ENCODE measurements at regions not wholly inside any gene's neighbourhood (a gene's known extent, or its start where the extent isn't known, plus 50 kb on each side); places are given as distances from the start of the nearest gene placed in this dataset.

- no peak for ATAC-seq
Measured at GRCh38 chr2:4265936-4266335, 562.6 kb downstream of the DCDC2C start.

DNA sequence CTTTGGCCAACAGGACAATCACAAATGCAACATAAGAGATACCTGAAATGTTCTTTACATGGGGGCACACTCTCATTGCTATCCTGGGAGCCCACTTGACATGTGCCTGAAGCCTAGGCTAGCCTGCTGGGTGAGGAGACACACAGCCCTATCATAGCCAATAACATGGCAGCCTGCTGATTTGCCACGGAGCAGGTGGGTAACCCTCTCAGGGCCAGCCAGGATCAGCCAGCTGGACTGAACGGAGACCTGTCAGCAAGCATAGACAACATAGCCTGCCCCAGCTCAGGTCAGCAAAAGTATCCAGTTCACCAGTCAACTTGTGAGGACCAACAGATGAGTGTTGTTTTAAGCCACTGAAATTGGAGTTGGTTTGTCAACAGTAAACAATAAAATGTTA lies 566.5 kb downstream of the DCDC2C start:
- no peak for ATAC-seq

GRCh38 chr2:4272261-4272858 lies 569.0 kb downstream of the DCDC2C start:
- ATAC-seq, result no peak

DNA sequence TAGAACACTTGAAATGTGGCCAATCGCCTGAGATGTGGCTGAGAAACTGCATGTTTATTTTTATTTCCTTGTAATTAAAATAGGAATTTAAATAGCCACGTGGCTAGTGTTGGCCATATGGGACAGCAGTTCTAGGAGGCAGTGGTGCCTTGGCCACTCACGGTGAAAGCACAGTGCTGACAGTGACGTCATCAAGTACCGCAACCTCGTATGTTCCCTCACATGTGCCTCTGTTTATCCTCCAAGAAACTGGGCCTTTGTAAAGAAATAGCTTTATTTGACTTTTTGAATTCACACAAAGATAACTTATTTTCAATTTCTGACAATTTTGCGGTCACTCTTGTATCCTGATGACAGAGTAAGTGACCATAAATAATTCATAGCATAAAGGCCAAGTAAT lies 575.0 kb downstream of the DCDC2C start:
- ATAC-seq, result no peak

DNA sequence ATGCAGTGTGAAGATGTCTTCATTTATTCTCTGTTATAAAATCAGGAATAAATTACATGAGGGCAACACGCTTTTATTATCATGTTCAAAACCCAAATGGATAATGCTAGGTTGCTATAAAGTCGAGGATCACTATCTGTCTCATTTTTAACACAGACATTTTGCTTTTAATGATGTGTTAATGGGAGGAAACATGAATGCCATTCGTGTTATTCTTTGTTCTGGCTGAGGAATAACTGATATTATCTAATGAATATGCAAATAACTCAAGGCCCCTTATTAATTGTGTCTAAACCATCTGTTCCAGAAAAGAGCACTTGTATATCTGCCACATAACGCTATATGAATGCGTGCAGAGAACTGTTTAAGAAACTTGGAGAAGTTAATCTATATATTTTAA lies 576.1 kb downstream of the DCDC2C start:
- no peak for ATAC-seq

DNA sequence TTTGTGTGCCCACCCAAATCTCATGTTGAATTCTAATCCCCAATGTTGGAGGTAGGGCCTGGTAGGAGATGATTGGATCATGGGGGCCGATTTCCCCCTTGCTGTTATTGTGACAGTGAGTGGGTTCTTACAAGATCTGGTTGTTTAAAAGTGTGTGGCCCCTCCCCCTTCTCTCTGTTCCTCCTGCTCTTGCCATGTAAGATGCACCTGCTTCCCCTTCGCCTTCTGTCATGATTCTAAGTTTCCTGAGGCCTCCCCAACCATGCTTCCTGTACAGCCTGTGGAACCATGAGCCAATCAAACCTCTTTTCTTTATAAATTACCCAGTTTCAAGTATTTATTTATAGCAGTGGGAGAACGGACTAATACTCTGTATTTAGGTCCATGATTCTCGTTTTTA lies 588.1 kb downstream of the DCDC2C start:
- ATAC-seq, result no peak

DNA sequence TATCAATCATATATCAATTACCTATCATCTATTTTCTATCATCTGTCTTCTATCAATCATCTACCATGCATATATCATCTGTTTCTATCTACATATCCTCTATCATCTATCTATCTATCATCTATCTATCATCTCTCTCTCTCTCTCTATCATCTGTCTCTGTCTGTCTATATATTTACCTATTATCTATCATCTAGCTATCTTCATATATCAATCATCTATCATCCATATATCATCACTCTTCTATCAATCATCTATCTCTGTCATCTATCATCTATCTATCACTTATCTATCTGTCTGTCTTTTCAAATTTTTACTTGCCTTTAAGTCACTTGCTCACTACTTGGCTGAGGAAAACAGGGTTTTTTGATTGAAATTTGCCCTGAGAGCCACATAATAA lies 592.3 kb downstream of the DCDC2C start:
- no peak for ATAC-seq

GRCh38 chr2:4300616-4301015 lies 597.2 kb downstream of the DCDC2C start:
- ATAC-seq, result no peak

- no peak for ATAC-seq
Measured at GRCh38 chr2:4324531-4324930, 621.2 kb downstream of the DCDC2C start.

DNA sequence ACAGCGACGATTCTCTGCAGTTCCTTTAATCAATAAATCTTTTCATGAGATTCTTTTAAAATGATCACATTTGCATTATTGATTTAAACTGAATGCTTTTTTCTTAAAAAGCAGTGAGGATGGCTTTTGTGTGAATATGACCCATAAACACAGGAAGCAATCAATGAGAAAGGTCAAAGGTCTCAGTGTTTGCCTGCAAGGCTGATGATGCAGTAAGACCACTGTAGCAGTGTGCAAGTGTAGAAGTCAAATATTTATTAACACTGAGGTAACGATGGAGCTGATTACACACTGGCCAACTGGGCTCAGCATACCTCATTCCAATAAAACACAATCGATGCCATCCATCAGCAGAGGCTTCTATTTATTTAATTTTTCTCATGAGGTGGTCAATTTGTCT lies 633.5 kb downstream of the DCDC2C start:
- ATAC-seq, result no peak

GRCh38 chr2:4338345-4338744 lies 635.0 kb downstream of the DCDC2C start:
- ATAC-seq, result no peak

- no peak for ATAC-seq
Measured at GRCh38 chr2:4340536-4340935, 637.2 kb downstream of the DCDC2C start.

- no peak for ATAC-seq
Measured at GRCh38 chr2:4346628-4347027, 643.3 kb downstream of the DCDC2C start.

DNA sequence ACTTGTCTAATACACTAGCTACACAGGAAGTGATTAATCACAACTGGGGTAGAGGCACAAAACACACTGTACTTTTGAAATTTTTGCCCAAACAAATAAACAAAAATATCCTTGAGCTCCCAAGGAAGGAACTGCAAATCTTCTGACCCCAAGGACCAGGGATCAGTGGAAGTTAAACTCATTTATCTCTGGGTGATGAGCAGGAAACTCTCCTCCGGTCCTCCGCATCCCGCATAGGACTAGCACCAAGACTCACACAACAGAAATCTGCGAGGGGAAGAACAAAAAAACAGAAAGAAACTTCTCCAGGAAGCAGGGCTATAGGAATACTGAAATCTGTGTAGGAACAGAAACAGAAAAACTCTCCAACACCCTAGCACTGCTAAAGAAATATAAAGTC lies 650.3 kb downstream of the DCDC2C start:
- no peak for ATAC-seq

- ATAC-seq, result no peak
Measured at GRCh38 chr2:4354164-4354563, 650.8 kb downstream of the DCDC2C start.

GRCh38 chr2:4354678-4355077 lies 651.3 kb downstream of the DCDC2C start:
- ATAC-seq, result no peak

DNA sequence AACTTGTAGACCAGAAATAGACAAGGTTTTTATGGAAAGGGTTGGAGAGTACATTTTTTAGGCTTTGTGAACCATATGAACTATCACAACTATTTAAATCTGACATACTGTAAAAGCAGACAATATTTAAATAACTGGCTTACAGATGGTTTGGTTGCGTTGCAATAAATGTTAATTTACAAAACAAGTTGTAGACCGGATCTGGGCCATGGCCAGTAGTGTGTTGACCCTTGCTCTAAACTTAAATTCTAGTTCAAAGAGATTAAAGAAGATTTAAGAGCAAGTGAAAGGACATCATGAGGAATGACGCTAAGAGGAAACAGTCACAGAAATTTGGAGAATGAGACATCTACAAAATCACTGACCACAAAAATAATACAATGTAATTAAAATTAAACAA lies 652.7 kb downstream of the DCDC2C start:
- no peak for ATAC-seq

DNA sequence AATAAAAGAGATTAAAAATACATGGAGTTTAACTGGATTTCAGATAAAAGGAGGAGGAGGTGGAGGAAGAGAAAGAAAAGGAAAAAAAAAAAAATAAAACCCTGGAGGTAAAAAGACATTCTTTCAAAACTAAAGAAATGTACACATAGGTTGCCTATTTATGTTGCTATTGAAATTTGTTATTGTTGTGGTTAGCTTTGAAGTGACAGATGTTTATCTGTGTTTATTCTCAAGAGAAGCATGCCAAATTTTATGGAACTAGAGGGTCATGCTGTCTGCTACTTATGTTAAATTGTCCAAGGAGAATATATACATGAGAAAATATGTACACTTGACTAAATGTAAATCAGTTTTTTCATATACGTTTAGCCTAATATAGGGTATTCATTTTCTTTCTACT lies 653.2 kb downstream of the DCDC2C start:
- ATAC-seq, result no peak

- ATAC-seq, result no peak
Measured at GRCh38 chr2:4357121-4357520, 653.7 kb downstream of the DCDC2C start.

DNA sequence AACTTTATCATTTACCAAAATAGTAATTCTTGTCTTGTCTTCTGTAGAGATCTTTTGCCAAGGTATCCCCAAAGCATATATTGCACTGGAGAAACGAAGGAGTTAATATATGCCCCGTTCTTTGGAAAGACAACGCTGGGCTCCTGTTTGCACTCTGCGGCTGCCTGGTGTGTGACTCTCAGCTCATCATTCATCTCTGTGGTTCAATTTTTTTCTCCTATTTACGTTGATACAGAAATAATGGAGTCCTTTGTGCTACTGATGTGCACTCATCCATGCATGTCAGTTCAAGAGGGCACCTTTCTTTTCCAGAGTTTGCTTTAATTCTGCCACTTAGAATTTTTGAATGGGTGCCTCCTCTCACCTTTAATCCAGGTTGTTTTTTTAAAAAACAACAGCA lies 655.5 kb downstream of the DCDC2C start:
- ATAC-seq, result no peak

DNA sequence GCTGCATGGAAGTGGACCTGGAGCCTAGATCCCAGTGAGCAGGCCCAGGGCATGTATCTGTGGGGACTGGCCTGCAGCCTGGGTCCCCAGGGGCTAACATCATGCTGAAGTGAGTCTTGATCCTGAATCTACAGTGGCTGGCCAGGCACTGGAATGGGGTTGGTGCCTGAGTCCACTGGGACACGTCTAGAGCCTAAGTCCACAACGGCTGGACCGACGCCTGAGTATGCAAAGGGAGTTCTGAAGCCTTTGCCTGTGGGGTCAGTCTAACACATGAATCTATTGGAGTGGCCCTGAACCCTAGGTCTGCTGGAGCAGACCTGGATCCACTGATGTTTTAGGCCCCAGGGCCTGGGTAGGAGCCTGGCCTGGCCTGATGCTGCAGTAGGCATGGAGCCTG lies 665.5 kb downstream of the DCDC2C start:
- no peak for ATAC-seq

- no peak for ATAC-seq
Measured at GRCh38 chr2:4369826-4370419, 666.5 kb downstream of the DCDC2C start.

GRCh38 chr2:4370422-4371090 lies 667.2 kb downstream of the DCDC2C start:
- no peak for ATAC-seq

DNA sequence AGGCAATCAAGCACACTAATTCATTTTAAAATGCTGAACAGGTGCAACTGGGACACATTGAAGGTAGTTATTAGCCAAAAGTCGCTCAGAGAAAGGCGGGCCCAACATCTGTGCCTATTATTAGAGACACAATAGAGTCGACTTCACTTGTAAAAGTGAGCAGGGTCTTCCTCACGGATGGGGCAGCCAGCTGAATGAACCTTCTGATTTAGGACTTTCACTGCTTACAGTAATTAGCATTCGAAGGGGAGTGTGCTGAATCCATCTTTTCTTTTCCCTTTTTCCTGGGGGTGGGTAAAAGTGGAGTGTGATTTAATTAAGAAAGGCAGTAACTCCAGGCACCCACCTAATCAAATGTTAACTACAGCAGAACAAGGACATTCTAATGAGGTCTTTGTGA lies 677.7 kb downstream of the DCDC2C start:
- no peak for ATAC-seq

- ATAC-seq, result no peak
Measured at GRCh38 chr2:4381773-4382172, 678.4 kb downstream of the DCDC2C start.

Data from activated CD4-positive, CD25-positive, alpha-beta regulatory T cell treated with anti-CD3 and anti-CD28 coated beads, Interleukin-2, amount 50 U/mL, for 24 hours (primary cell).